ENCODE measurements at regions not wholly inside any gene's neighbourhood (a gene's known extent, or its start where the extent isn't known, plus 50 kb on each side); places are given as distances from the start of the nearest gene placed in this dataset.
"Not testable (repeated sequence)": the region's sequence is repeated elsewhere in the genome, so short reads cannot be mapped to it uniquely, and the experiment has no call there.

- H3K9ac ChIP-seq (ENCODE audit: low read length in 5 of 5) = no peak overlapping the region
These were observed 267.2 kb upstream of the CYRIA start for GRCh38 chr2:16932826-16933225.

GRCh38 chr2:16931441-16931840, 265.8 kb upstream of the CYRIA start:
- Histone ChIP-seq H3K9ac (ENCODE audit: low read length in 5 of 5) (no peak overlapping the region), H3K27ac (ENCODE audit: low read depth, low read length) (no peak overlapping the region), H3K36me3 (ENCODE audit: control insufficient read depth in 5 of 5, insufficient read depth in 5 of 5, low read length in 5 of 5) (no peaks in the 10 kb centered on the region), H3K27me3 (ENCODE audit: control insufficient read depth in 5 of 5, insufficient read depth in 4 of 5, low read length in 5 of 5) (no peaks in the 10 kb centered on the region), H3K9me3 (ENCODE audit: control insufficient read depth in 5 of 5, low read length in 5 of 5) (peaks cover 0 to 3% (median 0%) of the 10 kb centered on the region in 5 donors), H3K4me1 (ENCODE audit: control insufficient read depth in 5 of 5, insufficient read depth in 5 of 5, low read length in 5 of 5) (no peaks in the 10 kb centered on the region), H3K4me3 (ENCODE audit: low read depth in 1 of 5, low read length in 5 of 5) (no peak overlapping the region)

More at GRCh38 chr2:16932826-16933225, 267.2 kb upstream of the CYRIA start:
- Histone ChIP-seq H3K4me3 (ENCODE audit: low read depth in 1 of 5, low read length in 5 of 5) (no peak overlapping the region), H3K27ac (ENCODE audit: low read depth, low read length) (no peak overlapping the region), H3K36me3 (ENCODE audit: control insufficient read depth in 5 of 5, insufficient read depth in 5 of 5, low read length in 5 of 5) (no peaks in the 10 kb centered on the region), H3K4me1 (ENCODE audit: control insufficient read depth in 5 of 5, insufficient read depth in 5 of 5, low read length in 5 of 5) (no peaks in the 10 kb centered on the region), H3K27me3 (ENCODE audit: control insufficient read depth in 5 of 5, insufficient read depth in 4 of 5, low read length in 5 of 5) (no peaks in the 10 kb centered on the region), H3K9me3 (ENCODE audit: control insufficient read depth in 5 of 5, low read length in 5 of 5) (peaks cover 0 to 3% (median 0%) of the 10 kb centered on the region in 5 donors)

- Histone ChIP-seq H3K27me3 (ENCODE audit: control insufficient read depth in 5 of 5, insufficient read depth in 4 of 5, low read length in 5 of 5) (no peaks in the 10 kb centered on the region), H3K9ac (ENCODE audit: low read length in 5 of 5) (no peak overlapping the region), H3K9me3 (ENCODE audit: control insufficient read depth in 5 of 5, low read length in 5 of 5) (peaks cover 0 to 3% (median 0%) of the 10 kb centered on the region in 5 donors), H3K36me3 (ENCODE audit: control insufficient read depth in 5 of 5, insufficient read depth in 5 of 5, low read length in 5 of 5) (no peaks in the 10 kb centered on the region), H3K4me1 (ENCODE audit: control insufficient read depth in 5 of 5, insufficient read depth in 5 of 5, low read length in 5 of 5) (no peaks in the 10 kb centered on the region), H3K4me3 (ENCODE audit: low read depth in 1 of 5, low read length in 5 of 5) (no peak overlapping the region), H3K27ac (ENCODE audit: low read depth, low read length) (no peak overlapping the region)
These were observed 261.8 kb upstream of the CYRIA start for GRCh38 chr2:16927398-16927797.

GRCh38 chr2:16925145-16925544, 259.5 kb upstream of the CYRIA start:
- Histone ChIP-seq H3K36me3 (ENCODE audit: control insufficient read depth in 5 of 5, insufficient read depth in 5 of 5, low read length in 5 of 5) (no peaks in the 10 kb centered on the region), H3K9ac (ENCODE audit: low read length in 5 of 5) (no peak overlapping the region), H3K9me3 (ENCODE audit: control insufficient read depth in 5 of 5, low read length in 5 of 5) (peaks cover 0 to 3% (median 0%) of the 10 kb centered on the region in 5 donors), H3K4me3 (ENCODE audit: low read depth in 1 of 5, low read length in 5 of 5) (no peak overlapping the region), H3K27me3 (ENCODE audit: control insufficient read depth in 5 of 5, insufficient read depth in 4 of 5, low read length in 5 of 5) (no peaks in the 10 kb centered on the region), H3K27ac (ENCODE audit: low read depth, low read length) (no peak overlapping the region), H3K4me1 (ENCODE audit: control insufficient read depth in 5 of 5, insufficient read depth in 5 of 5, low read length in 5 of 5) (no peaks in the 10 kb centered on the region)

- not testable (repeated sequence) for H3K4me1 ChIP-seq (ENCODE audit: control insufficient read depth in 5 of 5, insufficient read depth in 5 of 5, low read length in 5 of 5); H3K36me3 ChIP-seq (ENCODE audit: control insufficient read depth in 5 of 5, insufficient read depth in 5 of 5, low read length in 5 of 5); H3K9ac ChIP-seq (ENCODE audit: low read length in 5 of 5); H3K27ac ChIP-seq (ENCODE audit: low read depth, low read length); H3K9me3 ChIP-seq (ENCODE audit: control insufficient read depth in 5 of 5, low read length in 5 of 5); H3K4me3 ChIP-seq (ENCODE audit: low read depth in 1 of 5, low read length in 5 of 5); H3K27me3 ChIP-seq (ENCODE audit: control insufficient read depth in 5 of 5, insufficient read depth in 4 of 5, low read length in 5 of 5)
These were observed 249.7 kb upstream of the CYRIA start for GRCh38 chr2:16915341-16915755.

GRCh38 chr2:16911746-16912145, 246.1 kb upstream of the CYRIA start:
- Histone ChIP-seq H3K36me3 (ENCODE audit: control insufficient read depth in 5 of 5, insufficient read depth in 5 of 5, low read length in 5 of 5) (no peaks in the 10 kb centered on the region), H3K4me1 (ENCODE audit: control insufficient read depth in 5 of 5, insufficient read depth in 5 of 5, low read length in 5 of 5) (no peaks in the 10 kb centered on the region), H3K4me3 (ENCODE audit: low read depth in 1 of 5, low read length in 5 of 5) (no peak overlapping the region), H3K27me3 (ENCODE audit: control insufficient read depth in 5 of 5, insufficient read depth in 4 of 5, low read length in 5 of 5) (no peaks in the 10 kb centered on the region), H3K9ac (ENCODE audit: low read length in 5 of 5) (no peak overlapping the region), H3K9me3 (ENCODE audit: control insufficient read depth in 5 of 5, low read length in 5 of 5) (peaks cover 0 to 3% (median 0%) of the 10 kb centered on the region in 5 donors), H3K27ac (ENCODE audit: low read depth, low read length) (no peak overlapping the region)

GRCh38 chr2:16908656-16909055, 243.0 kb upstream of the CYRIA start:
- H3K27me3 ChIP-seq (ENCODE audit: control insufficient read depth in 5 of 5, insufficient read depth in 4 of 5, low read length in 5 of 5) = no peaks in the 10 kb centered on the region
- H3K4me3 ChIP-seq (ENCODE audit: low read depth in 1 of 5, low read length in 5 of 5) = no peak overlapping the region
- no peak overlapping the region for H3K27ac ChIP-seq (ENCODE audit: low read depth, low read length)
- H3K9ac ChIP-seq (ENCODE audit: low read length in 5 of 5) = no peak overlapping the region
- no peaks in the 10 kb centered on the region for H3K9me3 ChIP-seq (ENCODE audit: control insufficient read depth in 5 of 5, low read length in 5 of 5)
- H3K36me3 ChIP-seq (ENCODE audit: control insufficient read depth in 5 of 5, insufficient read depth in 5 of 5, low read length in 5 of 5) = no peaks in the 10 kb centered on the region
- H3K4me1 ChIP-seq (ENCODE audit: control insufficient read depth in 5 of 5, insufficient read depth in 5 of 5, low read length in 5 of 5) = no peaks in the 10 kb centered on the region

GRCh38 chr2:16907645-16908282, 242.1 kb upstream of the CYRIA start:
- no peak overlapping the region for H3K4me3 ChIP-seq (ENCODE audit: low read depth in 1 of 5, low read length in 5 of 5)
- no peaks in the 10 kb centered on the region for H3K9me3 ChIP-seq (ENCODE audit: control insufficient read depth in 5 of 5, low read length in 5 of 5)
- no peak overlapping the region for H3K9ac ChIP-seq (ENCODE audit: low read length in 5 of 5)
- H3K27ac ChIP-seq (ENCODE audit: low read depth, low read length) = no peak overlapping the region
- H3K36me3 ChIP-seq (ENCODE audit: control insufficient read depth in 5 of 5, insufficient read depth in 5 of 5, low read length in 5 of 5) = no peaks in the 10 kb centered on the region
- H3K4me1 ChIP-seq (ENCODE audit: control insufficient read depth in 5 of 5, insufficient read depth in 5 of 5, low read length in 5 of 5) = no peaks in the 10 kb centered on the region
- no peaks in the 10 kb centered on the region for H3K27me3 ChIP-seq (ENCODE audit: control insufficient read depth in 5 of 5, insufficient read depth in 4 of 5, low read length in 5 of 5)

- H3K4me1 ChIP-seq (ENCODE audit: control insufficient read depth in 5 of 5, insufficient read depth in 5 of 5, low read length in 5 of 5); H3K36me3 ChIP-seq (ENCODE audit: control insufficient read depth in 5 of 5, insufficient read depth in 5 of 5, low read length in 5 of 5); H3K9me3 ChIP-seq (ENCODE audit: control insufficient read depth in 5 of 5, low read length in 5 of 5); H3K27me3 ChIP-seq (ENCODE audit: control insufficient read depth in 5 of 5, insufficient read depth in 4 of 5, low read length in 5 of 5); H3K27ac ChIP-seq (ENCODE audit: low read depth, low read length); H3K4me3 ChIP-seq (ENCODE audit: low read depth in 1 of 5, low read length in 5 of 5); H3K9ac ChIP-seq (ENCODE audit: low read length in 5 of 5): not testable (repeated sequence)
These were observed 239.7 kb upstream of the CYRIA start for GRCh38 chr2:16905325-16905724.

- no peaks in the 10 kb centered on the region for H3K9me3 ChIP-seq (ENCODE audit: control insufficient read depth in 5 of 5, low read length in 5 of 5)
- no peak overlapping the region for H3K4me3 ChIP-seq (ENCODE audit: low read depth in 1 of 5, low read length in 5 of 5)
- no peaks in the 10 kb centered on the region for H3K4me1 ChIP-seq (ENCODE audit: control insufficient read depth in 5 of 5, insufficient read depth in 5 of 5, low read length in 5 of 5)
- no peak overlapping the region for H3K27ac ChIP-seq (ENCODE audit: low read depth, low read length)
- no peaks in the 10 kb centered on the region for H3K36me3 ChIP-seq (ENCODE audit: control insufficient read depth in 5 of 5, insufficient read depth in 5 of 5, low read length in 5 of 5)
- H3K9ac ChIP-seq (ENCODE audit: low read length in 5 of 5) = no peak overlapping the region
- no peaks in the 10 kb centered on the region for H3K27me3 ChIP-seq (ENCODE audit: control insufficient read depth in 5 of 5, insufficient read depth in 4 of 5, low read length in 5 of 5)
These were observed 234.9 kb upstream of the CYRIA start for GRCh38 chr2:16900405-16901025.

Measured in subcutaneous abdominal adipose tissue (tissue), 5 donors.